OCI-LY1 (cell line): ENCODE measurements at regions not wholly inside any gene's neighbourhood (a gene's known extent, or its start where the extent isn't known, plus 50 kb on each side); places are given as distances from the start of the nearest gene placed in this dataset.

Experiments used
- EZH2 ChIP-seq: fragments of 200-600 bp; sonication (generic), shearing (Covaris generic); IDR thresholded peaks from 2 replicates; pipeline ENCODE4 v1.8.0; 2017; ENCODE audit warnings: borderline replicate concordance, mixed run types, mild to moderate bottlenecking, antibody characterized with exemption, low read length, moderate library complexity, mixed read lengths
- TF ChIP-seq, protein P1 (sequence below): fragments of 200-600 bp; sonication (generic), shearing (Covaris generic); IDR thresholded peaks from 2 replicates; pipeline ENCODE4 v1.5.1; 2017; ENCODE audit warnings: mild to moderate bottlenecking, antibody characterized with exemption, low read length, moderate library complexity, mixed read lengths

DNA sequence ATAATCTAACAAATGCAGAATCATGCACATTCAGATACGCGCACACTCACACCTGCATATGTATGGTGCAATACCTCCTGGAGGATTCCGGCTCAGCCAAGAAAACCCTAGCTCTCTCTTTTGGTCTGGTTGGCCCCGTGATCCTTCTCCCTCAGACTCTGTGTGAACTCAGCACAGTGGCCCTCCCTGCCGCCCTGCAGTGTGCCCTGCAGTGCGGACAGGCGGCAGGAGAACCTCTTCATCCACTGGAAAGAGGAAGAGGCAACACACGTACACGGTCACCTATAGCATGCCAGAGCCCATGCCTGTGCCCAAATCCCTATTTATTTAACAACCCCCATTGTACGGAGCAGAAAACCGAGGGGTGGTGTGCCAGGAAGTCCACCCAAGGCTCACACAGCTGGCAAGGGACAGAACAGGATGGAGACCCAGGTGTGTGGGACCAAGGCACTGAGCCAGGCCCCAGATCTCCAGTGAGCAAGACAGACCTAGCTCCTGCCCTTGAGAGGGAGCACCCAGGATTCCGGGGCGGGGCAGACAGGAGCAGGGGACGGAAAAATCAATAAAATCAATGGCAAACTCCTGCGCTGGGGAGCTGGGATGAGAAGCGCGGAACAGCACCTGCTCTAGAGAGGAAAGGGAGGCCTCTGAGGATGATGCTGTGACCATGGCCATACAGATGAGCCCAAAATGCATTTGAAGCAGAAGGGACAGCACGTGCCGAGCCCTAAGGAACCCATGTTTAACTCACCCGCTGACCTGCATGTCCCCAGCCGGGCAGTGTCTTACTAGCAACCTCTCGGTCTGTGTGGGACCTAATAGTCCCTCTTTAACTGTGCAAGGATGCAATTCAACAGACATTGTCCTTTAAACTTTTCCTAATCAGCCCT lies 54.7 kb upstream of the CIBAR2 start:
- TF ChIP-seq, protein P1, sequence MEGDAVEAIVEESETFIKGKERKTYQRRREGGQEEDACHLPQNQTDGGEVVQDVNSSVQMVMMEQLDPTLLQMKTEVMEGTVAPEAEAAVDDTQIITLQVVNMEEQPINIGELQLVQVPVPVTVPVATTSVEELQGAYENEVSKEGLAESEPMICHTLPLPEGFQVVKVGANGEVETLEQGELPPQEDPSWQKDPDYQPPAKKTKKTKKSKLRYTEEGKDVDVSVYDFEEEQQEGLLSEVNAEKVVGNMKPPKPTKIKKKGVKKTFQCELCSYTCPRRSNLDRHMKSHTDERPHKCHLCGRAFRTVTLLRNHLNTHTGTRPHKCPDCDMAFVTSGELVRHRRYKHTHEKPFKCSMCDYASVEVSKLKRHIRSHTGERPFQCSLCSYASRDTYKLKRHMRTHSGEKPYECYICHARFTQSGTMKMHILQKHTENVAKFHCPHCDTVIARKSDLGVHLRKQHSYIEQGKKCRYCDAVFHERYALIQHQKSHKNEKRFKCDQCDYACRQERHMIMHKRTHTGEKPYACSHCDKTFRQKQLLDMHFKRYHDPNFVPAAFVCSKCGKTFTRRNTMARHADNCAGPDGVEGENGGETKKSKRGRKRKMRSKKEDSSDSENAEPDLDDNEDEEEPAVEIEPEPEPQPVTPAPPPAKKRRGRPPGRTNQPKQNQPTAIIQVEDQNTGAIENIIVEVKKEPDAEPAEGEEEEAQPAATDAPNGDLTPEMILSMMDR: no peak
- no peak for TF ChIP-seq EZH2
